ENCODE measurements at regions not wholly inside any gene's neighbourhood (a gene's known extent, or its start where the extent isn't known, plus 50 kb on each side); places are given as distances from the start of the nearest gene placed in this dataset.
"Not testable (repeated sequence)": the region's sequence is repeated elsewhere in the genome, so short reads cannot be mapped to it uniquely, and the experiment has no call there.

DNA sequence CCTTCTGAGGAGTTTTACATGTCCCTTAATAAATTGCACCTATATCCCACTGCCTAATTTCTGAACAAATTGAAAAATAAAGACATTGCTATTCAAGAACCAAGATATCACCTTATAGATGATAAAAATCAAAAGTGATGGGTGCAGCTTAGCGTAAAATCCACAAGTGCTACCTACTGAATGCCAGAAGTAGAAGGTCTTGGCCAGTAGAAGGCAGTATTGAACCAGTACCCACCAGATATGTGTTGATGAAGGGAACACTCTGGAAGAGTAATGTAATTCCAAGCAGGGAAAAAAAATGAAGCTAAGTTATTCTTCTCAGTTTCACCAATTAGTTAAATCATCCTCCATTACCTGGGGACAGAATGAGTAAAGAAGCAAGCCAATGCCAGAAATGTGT lies 125.5 kb downstream of the ZFY start:
- H3K27me3 ChIP-seq (replicated peaks in 1 of 2; ENCODE audit: control insufficient read depth in 2 of 2, extremely low read depth in 1 of 2, insufficient read depth in 2 of 2, low read length in 1 of 2); H3K36me3 ChIP-seq (ENCODE audit: control insufficient read depth in 2 of 2, extremely low read depth in 1 of 2, insufficient read depth in 1 of 2, low read length in 1 of 2); H3K4me3 Mint-ChIP-seq; CTCF ChIA-PET; H3K27ac ChIP-seq (ENCODE audit: low read length); H3K4me3 ChIP-seq (ENCODE audit: control insufficient read depth in 1 of 2, extremely low read depth in 1 of 2, low read length in 1 of 2); H3K4me1 ChIP-seq (ENCODE audit: control insufficient read depth in 1 of 2, extremely low read depth in 1 of 2, insufficient read depth in 2 of 2, low read length in 2 of 2); H3K9me3 ChIP-seq; POLR2A ChIA-PET; H3K9me3 Mint-ChIP-seq; DNase-seq; H3K4me1 Mint-ChIP-seq; H3K36me3 Mint-ChIP-seq; ATAC-seq (replicated peaks in 1 of 4); H3K27me3 Mint-ChIP-seq; H3K27ac Mint-ChIP-seq: not testable (repeated sequence)
- no CpG with 5 or more reads among the region's 1 CpG for WGBS (ENCODE audit: insufficient coverage)

DNA sequence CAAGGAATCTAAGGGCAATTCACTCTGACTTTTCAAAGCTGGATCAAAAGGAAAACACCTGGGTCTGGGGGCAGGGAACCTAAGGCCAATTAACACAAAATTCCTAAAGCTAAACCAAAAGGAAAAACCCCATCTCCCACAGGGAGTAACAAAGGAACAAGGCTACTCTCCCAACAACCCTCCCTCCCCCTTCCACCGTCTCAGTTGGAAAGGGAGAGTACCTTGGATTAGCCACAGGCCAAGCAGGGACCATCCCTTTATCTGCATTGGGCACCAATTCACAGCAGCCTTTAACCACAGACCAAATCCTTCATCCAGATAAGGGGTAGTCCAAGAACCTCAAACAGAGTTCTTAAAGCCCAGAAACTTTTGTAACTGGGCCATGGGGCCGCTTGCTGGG lies 153.0 kb downstream of the ZFY start:
- H3K36me3 Mint-ChIP-seq; H3K9me3 Mint-ChIP-seq; H3K9me3 ChIP-seq; H3K36me3 ChIP-seq (ENCODE audit: control insufficient read depth in 2 of 2, extremely low read depth in 1 of 2, insufficient read depth in 1 of 2, low read length in 1 of 2); H3K27me3 Mint-ChIP-seq; H3K27ac Mint-ChIP-seq; H3K4me3 Mint-ChIP-seq; H3K4me3 ChIP-seq (ENCODE audit: control insufficient read depth in 1 of 2, extremely low read depth in 1 of 2, low read length in 1 of 2); H3K27ac ChIP-seq (ENCODE audit: low read length); DNase-seq; ATAC-seq (replicated peaks in 1 of 4); H3K4me1 Mint-ChIP-seq; H3K27me3 ChIP-seq (replicated peaks in 1 of 2; ENCODE audit: control insufficient read depth in 2 of 2, extremely low read depth in 1 of 2, insufficient read depth in 2 of 2, low read length in 1 of 2); H3K4me1 ChIP-seq (ENCODE audit: control insufficient read depth in 1 of 2, extremely low read depth in 1 of 2, insufficient read depth in 2 of 2, low read length in 2 of 2); CTCF ChIA-PET; POLR2A ChIA-PET: not testable (repeated sequence)
- no CpG with 5 or more reads among the region's 2 CpGs for WGBS (ENCODE audit: insufficient coverage)

DNA sequence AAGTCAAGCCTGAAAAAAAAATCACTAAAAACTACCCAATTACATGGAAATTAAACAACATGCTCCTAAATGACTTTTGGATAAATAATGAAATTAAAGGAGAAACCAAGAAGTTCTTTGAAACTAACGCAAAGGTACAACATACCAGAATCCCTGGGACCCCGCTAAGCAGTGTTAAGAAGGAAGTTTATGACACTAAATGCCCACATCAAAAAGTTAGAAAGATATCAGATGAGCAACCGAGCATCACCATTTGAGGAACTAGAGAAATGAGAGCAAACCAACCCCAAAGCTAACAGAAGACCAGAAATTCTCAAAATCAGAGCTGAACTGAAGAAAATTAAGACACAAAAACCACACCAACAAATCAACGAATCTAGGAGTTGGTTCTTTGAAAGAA lies 173.5 kb downstream of the ZFY start:
- H3K9me3 Mint-ChIP-seq; H3K36me3 ChIP-seq (ENCODE audit: control insufficient read depth in 2 of 2, extremely low read depth in 1 of 2, insufficient read depth in 1 of 2, low read length in 1 of 2); H3K4me3 ChIP-seq (ENCODE audit: control insufficient read depth in 1 of 2, extremely low read depth in 1 of 2, low read length in 1 of 2); ATAC-seq (replicated peaks in 1 of 4); H3K27me3 ChIP-seq (replicated peaks in 1 of 2; ENCODE audit: control insufficient read depth in 2 of 2, extremely low read depth in 1 of 2, insufficient read depth in 2 of 2, low read length in 1 of 2); H3K27ac Mint-ChIP-seq; POLR2A ChIA-PET; H3K36me3 Mint-ChIP-seq; H3K4me1 Mint-ChIP-seq; H3K4me3 Mint-ChIP-seq; CTCF ChIA-PET; H3K9me3 ChIP-seq; H3K27me3 Mint-ChIP-seq; DNase-seq; H3K4me1 ChIP-seq (ENCODE audit: control insufficient read depth in 1 of 2, extremely low read depth in 1 of 2, insufficient read depth in 2 of 2, low read length in 2 of 2); H3K27ac ChIP-seq (ENCODE audit: low read length): not testable (repeated sequence)
- whole genome bisulfite sequencing (ENCODE audit: insufficient coverage): no CpG with 5 or more reads among the region's 4 CpGs

DNA sequence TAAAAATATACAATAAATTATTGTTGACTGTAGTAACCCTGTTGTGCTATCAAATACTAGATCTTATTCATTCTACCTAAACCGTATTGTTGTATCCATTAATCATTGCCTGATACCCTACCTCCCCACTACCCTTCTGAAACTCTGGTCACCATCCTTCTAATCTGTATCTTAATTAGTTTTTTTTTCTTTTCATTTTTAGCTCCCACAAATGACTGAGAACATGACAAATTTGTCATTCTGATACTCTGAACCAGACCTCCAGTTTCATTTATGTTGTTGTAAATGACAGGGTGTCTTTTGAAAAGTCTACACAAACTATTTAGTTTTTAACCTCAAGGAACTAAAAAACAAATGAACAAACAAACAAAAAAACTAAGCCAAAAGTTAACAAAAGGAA lies 185.1 kb downstream of the ZFY start:
- H3K4me1 Mint-ChIP-seq; H3K36me3 Mint-ChIP-seq; H3K9me3 ChIP-seq; DNase-seq; H3K36me3 ChIP-seq (ENCODE audit: control insufficient read depth in 2 of 2, extremely low read depth in 1 of 2, insufficient read depth in 1 of 2, low read length in 1 of 2); H3K9me3 Mint-ChIP-seq; H3K27ac ChIP-seq (ENCODE audit: low read length); H3K27me3 Mint-ChIP-seq; H3K4me3 Mint-ChIP-seq; H3K4me1 ChIP-seq (ENCODE audit: control insufficient read depth in 1 of 2, extremely low read depth in 1 of 2, insufficient read depth in 2 of 2, low read length in 2 of 2); H3K4me3 ChIP-seq (ENCODE audit: control insufficient read depth in 1 of 2, extremely low read depth in 1 of 2, low read length in 1 of 2); POLR2A ChIA-PET; ATAC-seq (replicated peaks in 1 of 4); CTCF ChIA-PET; H3K27ac Mint-ChIP-seq; H3K27me3 ChIP-seq (replicated peaks in 1 of 2; ENCODE audit: control insufficient read depth in 2 of 2, extremely low read depth in 1 of 2, insufficient read depth in 2 of 2, low read length in 1 of 2): not testable (repeated sequence)
- WGBS (ENCODE audit: insufficient coverage): no CpG with 5 or more reads among the region's 1 CpG

DNA sequence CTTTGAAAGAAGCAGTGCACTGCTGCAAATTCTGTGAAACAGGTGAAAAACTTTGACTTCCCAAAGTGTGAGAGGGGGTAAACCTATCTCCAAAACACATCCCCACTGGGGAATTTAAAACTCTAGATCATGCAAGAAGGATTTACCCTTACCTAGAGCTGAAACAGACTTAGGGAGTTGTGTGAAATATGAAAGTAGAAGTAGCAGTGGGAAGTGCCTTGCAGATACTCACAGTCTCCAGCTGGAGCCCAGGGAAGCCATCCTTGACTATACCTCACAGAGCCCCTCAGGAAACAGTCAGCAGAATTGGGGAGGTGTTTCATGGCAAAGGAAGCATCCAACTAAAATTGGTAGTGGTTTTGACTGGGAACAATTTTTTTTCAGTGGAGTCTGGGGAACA lies 185.5 kb downstream of the ZFY start:
- CTCF ChIA-PET; H3K36me3 ChIP-seq (ENCODE audit: control insufficient read depth in 2 of 2, extremely low read depth in 1 of 2, insufficient read depth in 1 of 2, low read length in 1 of 2); H3K4me3 ChIP-seq (ENCODE audit: control insufficient read depth in 1 of 2, extremely low read depth in 1 of 2, low read length in 1 of 2); POLR2A ChIA-PET; H3K27me3 ChIP-seq (replicated peaks in 1 of 2; ENCODE audit: control insufficient read depth in 2 of 2, extremely low read depth in 1 of 2, insufficient read depth in 2 of 2, low read length in 1 of 2); ATAC-seq (replicated peaks in 1 of 4); H3K27ac Mint-ChIP-seq; H3K36me3 Mint-ChIP-seq; H3K9me3 Mint-ChIP-seq; DNase-seq; H3K4me3 Mint-ChIP-seq; H3K27ac ChIP-seq (ENCODE audit: low read length); H3K27me3 Mint-ChIP-seq; H3K4me1 Mint-ChIP-seq; H3K9me3 ChIP-seq; H3K4me1 ChIP-seq (ENCODE audit: control insufficient read depth in 1 of 2, extremely low read depth in 1 of 2, insufficient read depth in 2 of 2, low read length in 2 of 2): not testable (repeated sequence)

DNA sequence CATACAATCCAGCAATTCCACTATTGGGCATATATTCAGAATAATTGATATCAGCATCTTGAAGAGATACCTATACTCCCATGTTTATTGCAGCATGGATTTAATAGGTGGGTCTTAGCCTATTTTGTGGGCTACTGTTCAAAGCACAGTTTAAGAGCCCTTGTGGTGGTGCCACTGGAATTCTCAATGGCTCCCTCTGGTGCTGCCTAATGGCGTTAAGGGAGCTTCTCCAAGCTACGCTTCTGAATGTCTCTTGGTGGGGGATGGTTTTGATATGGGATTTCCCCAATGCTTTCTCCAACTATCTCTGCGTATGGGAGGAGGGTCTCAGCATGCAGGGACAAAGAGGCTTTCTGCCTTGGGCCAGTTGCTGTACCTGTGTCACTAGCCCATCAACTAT lies 188.3 kb downstream of the ZFY start:
- H3K4me3 Mint-ChIP-seq; H3K27me3 Mint-ChIP-seq; POLR2A ChIA-PET; H3K36me3 Mint-ChIP-seq; H3K36me3 ChIP-seq (ENCODE audit: control insufficient read depth in 2 of 2, extremely low read depth in 1 of 2, insufficient read depth in 1 of 2, low read length in 1 of 2); H3K27ac ChIP-seq (ENCODE audit: low read length); H3K27ac Mint-ChIP-seq; ATAC-seq (replicated peaks in 1 of 4); H3K9me3 ChIP-seq; DNase-seq; H3K27me3 ChIP-seq (replicated peaks in 1 of 2; ENCODE audit: control insufficient read depth in 2 of 2, extremely low read depth in 1 of 2, insufficient read depth in 2 of 2, low read length in 1 of 2); H3K9me3 Mint-ChIP-seq; H3K4me3 ChIP-seq (ENCODE audit: control insufficient read depth in 1 of 2, extremely low read depth in 1 of 2, low read length in 1 of 2); CTCF ChIA-PET; H3K4me1 ChIP-seq (ENCODE audit: control insufficient read depth in 1 of 2, extremely low read depth in 1 of 2, insufficient read depth in 2 of 2, low read length in 2 of 2); H3K4me1 Mint-ChIP-seq: not testable (repeated sequence)
- WGBS (ENCODE audit: insufficient coverage): no CpG with 5 or more reads among the region's 3 CpGs

DNA sequence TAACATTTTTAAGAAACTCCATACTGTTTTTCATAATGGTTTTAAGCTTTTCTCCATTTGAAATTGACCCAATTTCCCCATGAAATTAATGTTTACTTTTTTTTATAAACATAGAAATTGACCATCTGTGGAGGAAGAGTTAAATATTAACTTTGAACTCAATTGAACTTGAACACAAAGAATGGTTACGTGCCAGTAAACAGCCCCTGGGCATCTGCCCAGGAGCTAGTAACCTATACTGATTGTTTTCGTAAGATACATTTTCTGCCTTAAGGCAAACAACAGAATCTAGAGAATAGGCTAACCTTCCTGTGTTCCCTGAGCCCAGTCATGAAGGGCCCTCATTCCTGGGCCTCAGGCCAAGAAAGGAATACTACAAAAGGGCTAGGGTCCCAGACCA lies 235.9 kb downstream of the ZFY start:
- H3K36me3 Mint-ChIP-seq; H3K27me3 Mint-ChIP-seq; ATAC-seq (replicated peaks in 1 of 4); POLR2A ChIA-PET; H3K27ac ChIP-seq (ENCODE audit: low read length); CTCF ChIA-PET; H3K4me1 ChIP-seq (ENCODE audit: control insufficient read depth in 1 of 2, extremely low read depth in 1 of 2, insufficient read depth in 2 of 2, low read length in 2 of 2); H3K27me3 ChIP-seq (replicated peaks in 1 of 2; ENCODE audit: control insufficient read depth in 2 of 2, extremely low read depth in 1 of 2, insufficient read depth in 2 of 2, low read length in 1 of 2); H3K9me3 Mint-ChIP-seq; H3K4me1 Mint-ChIP-seq; DNase-seq; H3K27ac Mint-ChIP-seq; H3K36me3 ChIP-seq (ENCODE audit: control insufficient read depth in 2 of 2, extremely low read depth in 1 of 2, insufficient read depth in 1 of 2, low read length in 1 of 2); H3K4me3 Mint-ChIP-seq; H3K9me3 ChIP-seq; H3K4me3 ChIP-seq (ENCODE audit: control insufficient read depth in 1 of 2, extremely low read depth in 1 of 2, low read length in 1 of 2): not testable (repeated sequence)
- no CpG with 5 or more reads among the region's 2 CpGs for WGBS (ENCODE audit: insufficient coverage)
